H1 (cell line): ENCODE measurements at regions not wholly inside any gene's neighbourhood (a gene's known extent, or its start where the extent isn't known, plus 50 kb on each side); places are given as distances from the start of the nearest gene placed in this dataset.

Experiments used
- EP300 ChIP-seq, 2 experiments: IDR thresholded peaks; 1 replicate in 1 of 2; 2 replicates in 1 of 2; pipeline ENCODE4 v1.6.1; 2011 to 2012; ENCODE audit warnings: low read depth in 2 of 2, low read length in 2 of 2, mild to moderate bottlenecking in 2 of 2, borderline replicate concordance in 1 of 2, inconsistent platforms in 1 of 2, moderate library complexity in 1 of 2
- SRF ChIP-seq: IDR thresholded peaks from 2 replicates; pipeline ENCODE4 v1.6.1; 2011; ENCODE audit warnings: mild to moderate bottlenecking, low read depth, low read length, moderate library complexity

GRCh38 chr13:33976965-33977364 is 159.0 kb downstream of the RFC3 start (continued):
- TF ChIP-seq EP300 (IDR thresholded peaks at IDR 0.05; ENCODE audit: borderline replicate concordance in 1 of 2, low read depth in 2 of 2, low read length in 2 of 2), result no peak
- TF ChIP-seq SRF, result no peak
